ENCODE measurements at regions not wholly inside any gene's neighbourhood (a gene's known extent, or its start where the extent isn't known, plus 50 kb on each side); places are given as distances from the start of the nearest gene placed in this dataset.

DNA sequence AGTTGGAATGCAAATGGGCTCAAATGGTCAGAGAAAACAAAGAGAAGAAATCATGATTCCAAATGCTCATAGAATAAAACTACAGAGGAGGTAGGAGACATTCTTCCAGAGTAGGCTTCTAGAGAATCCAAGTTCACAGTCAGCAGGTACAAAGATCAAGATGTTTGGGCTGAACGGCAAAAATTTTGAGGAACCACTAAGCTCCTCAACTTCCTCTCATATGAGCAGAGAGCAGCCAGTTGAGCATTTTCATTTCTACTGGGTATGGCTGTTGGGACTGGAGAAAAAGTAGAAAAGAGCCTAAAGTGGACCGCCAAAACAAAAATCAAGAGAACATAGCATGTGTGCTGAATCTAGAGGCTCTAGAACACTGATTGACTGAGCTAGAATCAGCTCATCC, 73.8 kb upstream of the ARID2 start:
- TF ChIP-seq, protein P1, sequence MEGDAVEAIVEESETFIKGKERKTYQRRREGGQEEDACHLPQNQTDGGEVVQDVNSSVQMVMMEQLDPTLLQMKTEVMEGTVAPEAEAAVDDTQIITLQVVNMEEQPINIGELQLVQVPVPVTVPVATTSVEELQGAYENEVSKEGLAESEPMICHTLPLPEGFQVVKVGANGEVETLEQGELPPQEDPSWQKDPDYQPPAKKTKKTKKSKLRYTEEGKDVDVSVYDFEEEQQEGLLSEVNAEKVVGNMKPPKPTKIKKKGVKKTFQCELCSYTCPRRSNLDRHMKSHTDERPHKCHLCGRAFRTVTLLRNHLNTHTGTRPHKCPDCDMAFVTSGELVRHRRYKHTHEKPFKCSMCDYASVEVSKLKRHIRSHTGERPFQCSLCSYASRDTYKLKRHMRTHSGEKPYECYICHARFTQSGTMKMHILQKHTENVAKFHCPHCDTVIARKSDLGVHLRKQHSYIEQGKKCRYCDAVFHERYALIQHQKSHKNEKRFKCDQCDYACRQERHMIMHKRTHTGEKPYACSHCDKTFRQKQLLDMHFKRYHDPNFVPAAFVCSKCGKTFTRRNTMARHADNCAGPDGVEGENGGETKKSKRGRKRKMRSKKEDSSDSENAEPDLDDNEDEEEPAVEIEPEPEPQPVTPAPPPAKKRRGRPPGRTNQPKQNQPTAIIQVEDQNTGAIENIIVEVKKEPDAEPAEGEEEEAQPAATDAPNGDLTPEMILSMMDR (IDR thresholded peaks at IDR 0.05) = no peak
- no peak for DNase-seq
- intact Hi-C loops (cut with DNase I; ENCODE audit: low total_unique reads) = no loop called here
- Histone ChIP-seq H3K4me3 (no peak overlapping the region), H3K27ac (no peak overlapping the region), H3K9me3 (no peaks in the 10 kb centered on the region), H3K36me3 (no peaks in the 10 kb centered on the region), H3K4me1 (no peaks in the 10 kb centered on the region), H3K27me3 (no peaks in the 10 kb centered on the region)

DNA sequence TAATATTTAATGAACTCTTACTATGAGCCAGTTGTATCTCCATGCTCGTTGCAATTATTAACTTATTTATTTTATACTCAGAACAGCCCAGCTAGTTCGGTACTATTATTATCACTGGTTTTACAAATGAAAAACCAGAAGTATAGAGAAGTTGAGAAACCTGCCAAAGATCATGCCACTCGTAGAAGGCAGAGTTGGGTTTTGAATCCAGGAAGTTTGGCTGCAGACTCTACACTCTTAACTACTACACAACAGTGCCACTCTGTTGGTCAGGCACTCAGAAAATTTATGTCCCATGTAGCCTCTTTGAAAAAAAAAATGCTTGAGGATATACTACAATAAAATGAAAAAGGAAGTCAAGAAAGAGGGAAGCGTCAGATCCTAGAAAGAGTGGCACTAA, 71.5 kb upstream of the ARID2 start:
- H3K36me3 ChIP-seq = no peaks in the 10 kb centered on the region
- DNase-seq = no peak
- intact Hi-C loops (cut with DNase I; ENCODE audit: low total_unique reads) = no loop called here
- H3K9me3 ChIP-seq = no peaks in the 10 kb centered on the region
- no peak overlapping the region for H3K27ac ChIP-seq
- H3K4me1 ChIP-seq = no peaks in the 10 kb centered on the region
- H3K27me3 ChIP-seq = no peaks in the 10 kb centered on the region
- H3K4me3 ChIP-seq = no peak overlapping the region
- TF ChIP-seq, protein P1 (IDR thresholded peaks at IDR 0.05) = no peak

GRCh38 chr12:45660330-45660729, 69.2 kb upstream of the ARID2 start:
- H3K9me3 ChIP-seq = no peaks in the 10 kb centered on the region
- no peak overlapping the region for H3K27ac ChIP-seq
- H3K4me1 ChIP-seq = no peaks in the 10 kb centered on the region
- TF ChIP-seq, protein P1 (IDR thresholded peaks at IDR 0.05) = no peak
- no peak for DNase-seq
- no peak overlapping the region for H3K4me3 ChIP-seq
- intact Hi-C loops (cut with DNase I; ENCODE audit: low total_unique reads) = no loop called here
- no peaks in the 10 kb centered on the region for H3K36me3 ChIP-seq
- no peaks in the 10 kb centered on the region for H3K27me3 ChIP-seq

DNA sequence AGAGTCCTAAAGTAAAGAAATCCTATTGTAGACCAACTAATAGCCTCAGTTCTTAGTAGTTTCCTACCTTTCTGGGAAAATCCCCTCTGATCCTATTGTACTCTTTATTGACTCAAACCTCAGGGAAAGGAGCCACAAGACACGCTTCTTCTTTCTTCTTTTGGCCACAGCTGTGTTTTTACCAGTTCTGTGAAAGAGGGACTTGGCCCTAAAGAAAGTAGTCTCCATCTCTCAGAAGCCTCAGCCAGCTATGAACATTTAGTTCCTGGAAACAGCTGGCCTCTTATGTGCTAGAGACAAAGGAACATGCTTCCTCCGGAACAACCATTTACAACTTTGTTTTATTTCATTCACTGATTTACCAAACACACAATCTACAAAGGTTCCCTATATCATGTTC, 66.1 kb upstream of the ARID2 start:
- no peaks in the 10 kb centered on the region for H3K4me1 ChIP-seq
- no peak overlapping the region for H3K27ac ChIP-seq
- intact Hi-C loops (cut with DNase I; ENCODE audit: low total_unique reads) = no loop called here
- no peaks in the 10 kb centered on the region for H3K36me3 ChIP-seq
- H3K27me3 ChIP-seq = no peaks in the 10 kb centered on the region
- H3K9me3 ChIP-seq = no peaks in the 10 kb centered on the region
- H3K4me3 ChIP-seq = no peak overlapping the region
- TF ChIP-seq, protein P1 (IDR thresholded peaks at IDR 0.05) = no peak
- no peak for DNase-seq

DNA sequence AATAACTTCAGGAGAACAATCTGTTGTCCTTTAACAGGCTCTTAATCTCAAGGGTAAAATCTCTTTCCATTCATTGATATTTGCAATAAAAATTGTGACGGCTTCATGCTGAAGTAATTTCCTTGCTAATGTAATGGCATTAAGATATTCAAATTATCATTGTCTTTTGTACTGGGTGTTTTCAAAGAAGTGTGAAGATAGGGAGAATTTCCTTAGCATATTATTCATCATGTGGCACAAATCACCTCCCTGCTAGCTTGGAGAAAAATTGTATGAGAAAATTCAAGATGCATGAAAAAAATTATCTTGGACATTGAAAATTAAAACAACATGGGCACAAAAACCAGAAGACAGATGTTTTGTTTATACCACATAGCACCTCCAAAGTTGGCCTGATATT, 63.6 kb upstream of the ARID2 start:
- intact Hi-C loops (cut with DNase I; ENCODE audit: low total_unique reads) = no loop called here
- no peaks in the 10 kb centered on the region for H3K36me3 ChIP-seq
- TF ChIP-seq, protein P1 (IDR thresholded peaks at IDR 0.05) = no peak

GRCh38 chr12:45666396-45666795, 63.1 kb upstream of the ARID2 start:
- TF ChIP-seq, protein P1 (IDR thresholded peaks at IDR 0.05) = no peak
- Histone ChIP-seq H3K4me3 (no peak overlapping the region), H3K9me3 (no peaks in the 10 kb centered on the region), H3K4me1 (peaks cover 0 to 25% (median 5%) of the 10 kb centered on the region in 4 donors), H3K27me3 (no peaks in the 10 kb centered on the region), H3K27ac (no peak overlapping the region), H3K36me3 (no peaks in the 10 kb centered on the region)
- intact Hi-C loops (cut with DNase I; ENCODE audit: low total_unique reads) = no loop called here
- no peak for DNase-seq

More for the DNA sequence above, 63.6 kb upstream of the ARID2 start:
- no peak overlapping the region for H3K27ac ChIP-seq
- no peak for DNase-seq
- no peak overlapping the region for H3K4me3 ChIP-seq
- H3K4me1 ChIP-seq = peaks cover 0 to 20% (median 3%) of the 10 kb centered on the region in 4 donors
- H3K27me3 ChIP-seq = no peaks in the 10 kb centered on the region
- H3K9me3 ChIP-seq = no peaks in the 10 kb centered on the region

All from tibial artery (tissue), 4 donors.